ENCODE measurements at regions not wholly inside any gene's neighbourhood (a gene's known extent, or its start where the extent isn't known, plus 50 kb on each side); places are given as distances from the start of the nearest gene placed in this dataset.

GRCh38 chr6:16901782-16902181 is 140.5 kb upstream of the ATXN1 start:
- TF ChIP-seq, protein P1, sequence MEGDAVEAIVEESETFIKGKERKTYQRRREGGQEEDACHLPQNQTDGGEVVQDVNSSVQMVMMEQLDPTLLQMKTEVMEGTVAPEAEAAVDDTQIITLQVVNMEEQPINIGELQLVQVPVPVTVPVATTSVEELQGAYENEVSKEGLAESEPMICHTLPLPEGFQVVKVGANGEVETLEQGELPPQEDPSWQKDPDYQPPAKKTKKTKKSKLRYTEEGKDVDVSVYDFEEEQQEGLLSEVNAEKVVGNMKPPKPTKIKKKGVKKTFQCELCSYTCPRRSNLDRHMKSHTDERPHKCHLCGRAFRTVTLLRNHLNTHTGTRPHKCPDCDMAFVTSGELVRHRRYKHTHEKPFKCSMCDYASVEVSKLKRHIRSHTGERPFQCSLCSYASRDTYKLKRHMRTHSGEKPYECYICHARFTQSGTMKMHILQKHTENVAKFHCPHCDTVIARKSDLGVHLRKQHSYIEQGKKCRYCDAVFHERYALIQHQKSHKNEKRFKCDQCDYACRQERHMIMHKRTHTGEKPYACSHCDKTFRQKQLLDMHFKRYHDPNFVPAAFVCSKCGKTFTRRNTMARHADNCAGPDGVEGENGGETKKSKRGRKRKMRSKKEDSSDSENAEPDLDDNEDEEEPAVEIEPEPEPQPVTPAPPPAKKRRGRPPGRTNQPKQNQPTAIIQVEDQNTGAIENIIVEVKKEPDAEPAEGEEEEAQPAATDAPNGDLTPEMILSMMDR (conservative IDR thresholded peaks at IDR 0.05; ENCODE audit: low read length): no peak
- TF ChIP-seq EZH2phosphoT487 (IDR thresholded peaks at IDR 0.05; ENCODE audit: borderline replicate concordance): no peak
